ENCODE measurements at regions not wholly inside any gene's neighbourhood (a gene's known extent, or its start where the extent isn't known, plus 50 kb on each side); places are given as distances from the start of the nearest gene placed in this dataset.

DNA sequence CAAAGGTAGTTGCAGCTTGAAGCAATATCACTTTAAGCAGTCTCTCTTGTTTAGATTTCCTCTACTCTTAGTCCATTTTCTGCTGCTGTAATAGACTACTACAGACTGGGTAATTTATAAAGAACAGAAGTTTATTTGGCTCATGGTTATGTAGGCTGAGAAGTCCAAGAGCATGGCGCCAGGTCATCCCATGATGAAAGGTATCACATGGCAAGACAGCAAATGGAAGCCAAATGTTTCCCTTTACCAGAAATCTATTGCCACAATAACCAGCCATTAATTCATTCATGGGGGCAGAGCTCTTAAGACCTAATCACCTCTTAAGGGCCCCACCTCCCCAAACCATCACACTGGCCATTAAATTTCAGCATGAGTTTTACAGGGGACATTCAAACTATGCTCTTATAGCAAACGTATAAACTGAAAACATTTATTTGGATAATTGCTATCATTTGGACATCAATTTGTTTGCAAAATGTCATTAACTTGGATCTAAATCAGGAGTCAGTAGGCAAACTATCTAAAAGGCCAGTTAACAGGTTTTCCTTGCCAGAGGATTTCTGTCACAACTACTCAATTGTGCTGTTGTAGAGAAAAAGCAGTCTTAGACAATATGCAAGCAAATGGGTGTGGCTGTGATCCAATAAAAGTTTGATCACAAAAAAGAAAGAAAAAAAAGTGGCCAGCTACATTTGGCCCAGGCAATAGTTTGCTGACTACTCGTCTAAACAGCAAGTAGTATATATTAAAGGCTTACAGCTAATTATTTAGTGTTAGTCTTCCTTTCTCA is 75.7 kb upstream of the GUCY1A1 start:
- Mint-ChIP-seq H3K9me3 (no peaks in the 10 kb centered on the region), H3K36me3 (ENCODE audit: low read depth) (no peaks in the 10 kb centered on the region), H3K27ac (no peak overlapping the region), H3K4me1 (ENCODE audit: low read depth) (no peaks in the 10 kb centered on the region), H3K27me3 (no peaks in the 10 kb centered on the region), H3K4me3 (no peak overlapping the region)
- Histone ChIP-seq H3K4me3 (ENCODE audit: low read length) (no peak overlapping the region), H3K4me1 (ENCODE audit: insufficient read depth, low read length) (no peaks in the 10 kb centered on the region), H3K9me3 (ENCODE audit: control insufficient read depth in 1 of 2, insufficient read depth in 1 of 2, low read length in 2 of 2) (no peaks in the 10 kb centered on the region), H3K27me3 (ENCODE audit: control insufficient read depth in 1 of 2, insufficient read depth in 2 of 2, low read length in 2 of 2) (no peaks in the 10 kb centered on the region), H3K27ac (ENCODE audit: low read depth in 1 of 2, low read length in 2 of 2) (no peak overlapping the region), H3K36me3 (ENCODE audit: insufficient read depth, low read length) (no peaks in the 10 kb centered on the region)
- TF ChIP-seq, protein P1, sequence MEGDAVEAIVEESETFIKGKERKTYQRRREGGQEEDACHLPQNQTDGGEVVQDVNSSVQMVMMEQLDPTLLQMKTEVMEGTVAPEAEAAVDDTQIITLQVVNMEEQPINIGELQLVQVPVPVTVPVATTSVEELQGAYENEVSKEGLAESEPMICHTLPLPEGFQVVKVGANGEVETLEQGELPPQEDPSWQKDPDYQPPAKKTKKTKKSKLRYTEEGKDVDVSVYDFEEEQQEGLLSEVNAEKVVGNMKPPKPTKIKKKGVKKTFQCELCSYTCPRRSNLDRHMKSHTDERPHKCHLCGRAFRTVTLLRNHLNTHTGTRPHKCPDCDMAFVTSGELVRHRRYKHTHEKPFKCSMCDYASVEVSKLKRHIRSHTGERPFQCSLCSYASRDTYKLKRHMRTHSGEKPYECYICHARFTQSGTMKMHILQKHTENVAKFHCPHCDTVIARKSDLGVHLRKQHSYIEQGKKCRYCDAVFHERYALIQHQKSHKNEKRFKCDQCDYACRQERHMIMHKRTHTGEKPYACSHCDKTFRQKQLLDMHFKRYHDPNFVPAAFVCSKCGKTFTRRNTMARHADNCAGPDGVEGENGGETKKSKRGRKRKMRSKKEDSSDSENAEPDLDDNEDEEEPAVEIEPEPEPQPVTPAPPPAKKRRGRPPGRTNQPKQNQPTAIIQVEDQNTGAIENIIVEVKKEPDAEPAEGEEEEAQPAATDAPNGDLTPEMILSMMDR (IDR thresholded peaks at IDR 0.05) = no peak
- ChIA-PET CTCF (no interaction called here), POLR2A (no interaction called here)
- ATAC-seq (ENCODE audit: poor library complexity) (no peak), DNase-seq (no peak)
- intact Hi-C loops (cut with DNase I, micrococcal nuclease) = no loop called here

DNA sequence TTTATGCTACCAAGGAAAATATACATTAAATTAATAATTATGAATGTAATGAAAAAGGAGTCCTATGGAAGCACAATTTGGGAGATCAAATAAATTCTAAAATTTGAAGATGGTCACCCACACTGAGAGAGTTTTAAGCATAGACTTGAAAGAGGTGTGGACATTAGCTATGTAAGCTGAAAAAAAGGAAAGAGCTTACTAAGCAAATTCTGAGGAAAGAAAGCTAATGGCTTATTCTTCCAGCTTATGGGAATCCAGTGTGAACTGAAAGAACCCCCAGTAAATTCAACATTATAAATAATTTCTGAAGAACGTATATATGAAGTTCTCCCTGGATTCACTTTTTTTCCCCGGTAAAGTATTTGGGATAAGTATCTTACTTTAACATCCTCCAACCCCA is 78.2 kb upstream of the GUCY1A1 start:
- intact Hi-C loops (cut with DNase I, micrococcal nuclease) = no loop called here
- Histone ChIP-seq H3K4me3 (ENCODE audit: low read length) (no peak overlapping the region), H3K36me3 (ENCODE audit: insufficient read depth, low read length) (no peaks in the 10 kb centered on the region), H3K27ac (ENCODE audit: low read depth in 1 of 2, low read length in 2 of 2) (no peak overlapping the region), H3K27me3 (ENCODE audit: control insufficient read depth in 1 of 2, insufficient read depth in 2 of 2, low read length in 2 of 2) (no peaks in the 10 kb centered on the region), H3K9me3 (ENCODE audit: control insufficient read depth in 1 of 2, insufficient read depth in 1 of 2, low read length in 2 of 2) (no peaks in the 10 kb centered on the region), H3K4me1 (ENCODE audit: insufficient read depth, low read length) (no peaks in the 10 kb centered on the region)
- H3K36me3 Mint-ChIP-seq (ENCODE audit: low read depth) = no peaks in the 10 kb centered on the region
- TF ChIP-seq, protein P1 (IDR thresholded peaks at IDR 0.05) = no peak
- H3K27ac Mint-ChIP-seq = no peak overlapping the region
- no peaks in the 10 kb centered on the region for H3K9me3 Mint-ChIP-seq
- no peak overlapping the region for H3K4me3 Mint-ChIP-seq
- H3K4me1 Mint-ChIP-seq (ENCODE audit: low read depth) = peaks cover 4% of the 10 kb centered on the region
- no peak for DNase-seq
- CTCF ChIA-PET = interaction anchor here (1.4 kb wide), 1 partner anchor 9 kb away, joined by 4 read pairs; no protein-coding TSS in a partner anchor
- ATAC-seq (ENCODE audit: poor library complexity) = no peak
- no peaks in the 10 kb centered on the region for H3K27me3 Mint-ChIP-seq
- POLR2A ChIA-PET = no interaction called here

DNA sequence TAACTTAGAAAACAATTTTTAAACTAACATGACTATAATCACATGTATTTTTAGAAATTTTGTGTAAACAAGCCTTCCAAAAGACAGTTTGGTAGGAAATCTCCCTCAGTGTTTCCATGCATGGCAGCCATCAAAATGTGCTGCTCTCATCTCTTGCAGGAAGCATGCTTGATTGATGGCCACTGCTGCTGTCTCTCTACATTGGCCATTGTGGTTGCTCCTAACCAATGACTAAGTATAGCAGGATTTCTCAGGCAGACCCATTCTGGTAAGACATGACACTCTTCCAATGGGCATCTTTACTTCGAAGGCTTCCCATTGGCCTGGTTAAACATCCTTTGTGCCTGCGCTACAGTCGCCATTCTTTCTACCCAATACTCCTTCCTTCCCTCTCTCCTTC is 78.9 kb upstream of the GUCY1A1 start:
- Histone ChIP-seq H3K4me1 (ENCODE audit: insufficient read depth, low read length) (no peaks in the 10 kb centered on the region), H3K4me3 (ENCODE audit: low read length) (no peak overlapping the region), H3K27me3 (ENCODE audit: control insufficient read depth in 1 of 2, insufficient read depth in 2 of 2, low read length in 2 of 2) (no peaks in the 10 kb centered on the region), H3K9me3 (ENCODE audit: control insufficient read depth in 1 of 2, insufficient read depth in 1 of 2, low read length in 2 of 2) (no peaks in the 10 kb centered on the region), H3K36me3 (ENCODE audit: insufficient read depth, low read length) (no peaks in the 10 kb centered on the region), H3K27ac (ENCODE audit: low read depth in 1 of 2, low read length in 2 of 2) (no peak overlapping the region)
- peaks cover 11% of the 10 kb centered on the region for H3K4me1 Mint-ChIP-seq (ENCODE audit: low read depth)
- H3K4me3 Mint-ChIP-seq = no peak overlapping the region
- no peaks in the 10 kb centered on the region for H3K36me3 Mint-ChIP-seq (ENCODE audit: low read depth)
- TF ChIP-seq, protein P1 (IDR thresholded peaks at IDR 0.05) = no peak
- no peaks in the 10 kb centered on the region for H3K27me3 Mint-ChIP-seq
- intact Hi-C loops (cut with DNase I, micrococcal nuclease) = no loop called here
- no peak overlapping the region for H3K27ac Mint-ChIP-seq
- H3K9me3 Mint-ChIP-seq = no peaks in the 10 kb centered on the region
- CTCF ChIA-PET = no interaction called here
- POLR2A ChIA-PET = interaction anchor here (0.7 kb wide), 1 partner anchor 32 kb away, joined by 3 read pairs; no protein-coding TSS in a partner anchor
- DNase-seq (no peak), ATAC-seq (ENCODE audit: poor library complexity) (no peak)

All from CD4-positive, alpha-beta T cell (primary cell).